DMS53 treated with DMSO at 0.1 percent for 48 hours (cell line): ENCODE measurements at regions not wholly inside any gene's neighbourhood (a gene's known extent, or its start where the extent isn't known, plus 50 kb on each side); places are given as distances from the start of the nearest gene placed in this dataset.

Experiments
- DNase-seq: peaks from one replicate; lab custom pipeline; 2025; ENCODE audit not compliant: unreplicated experiment; lab: John Stamatoyannopoulos, UW

GRCh38 chr16:87231911-87232310 is 85.3 kb downstream of the C16orf95 start:
- DNase-seq: no peak

- no peak for DNase-seq
Observed at GRCh38 chr16:87233928-87234327, 83.3 kb downstream of the C16orf95 start.

- DNase-seq: no peak
Observed at GRCh38 chr16:87234601-87235000, 82.6 kb downstream of the C16orf95 start.

- DNase-seq: no peak
Observed at GRCh38 chr16:87235810-87236515, 81.2 kb downstream of the C16orf95 start.

GRCh38 chr16:87236516-87237115 is 80.6 kb downstream of the C16orf95 start:
- no peak for DNase-seq

- no peak for DNase-seq
Observed at GRCh38 chr16:87238361-87238715, 78.9 kb downstream of the C16orf95 start.

GRCh38 chr16:87239545-87239944 is 77.6 kb downstream of the C16orf95 start:
- DNase-seq: no peak

- no peak for DNase-seq
Observed at GRCh38 chr16:87240211-87241136, 76.7 kb downstream of the C16orf95 start.

GRCh38 chr16:87241137-87241771 is 75.9 kb downstream of the C16orf95 start:
- DNase-seq: no peak

GRCh38 chr16:87243478-87243877 is 73.7 kb downstream of the C16orf95 start:
- no peak for DNase-seq

- DNase-seq: no peak
Observed at GRCh38 chr16:87244636-87245197, 72.5 kb downstream of the C16orf95 start.

GRCh38 chr16:87245511-87245910 is 71.7 kb downstream of the C16orf95 start:
- no peak for DNase-seq

GRCh38 chr16:87246269-87247065 is 70.7 kb downstream of the C16orf95 start:
- no peak for DNase-seq

GRCh38 chr16:87248714-87249113 is 68.5 kb downstream of the C16orf95 start:
- DNase-seq: no peak

GRCh38 chr16:87249425-87249824 is 67.8 kb downstream of the C16orf95 start:
- no peak for DNase-seq

GRCh38 chr16:87250431-87250960 is 66.7 kb downstream of the C16orf95 start:
- DNase-seq: no peak

- no peak for DNase-seq
Observed at GRCh38 chr16:87252269-87252970, 64.8 kb downstream of the C16orf95 start.
